H1 (cell line): ENCODE measurements at regions not wholly inside any gene's neighbourhood (a gene's known extent, or its start where the extent isn't known, plus 50 kb on each side); places are given as distances from the start of the nearest gene placed in this dataset.

ENCODE experiments used
- CTCF ChIA-PET: fragments of 300-600 bp; sonication (Branson Sonifier 250); formaldehyde crosslinking; loops from one replicate; lab custom pipeline; 2021; ENCODE audit not compliant: partially characterized antibody; lab: Charles Lee
- POLR2A ChIA-PET: fragments of 300-600 bp; sonication (Branson Sonifier 250); formaldehyde crosslinking; loops from one replicate; lab custom pipeline; 2021; ENCODE audit warnings: inconsistent platforms; ENCODE audit not compliant: partially characterized antibody; lab: Charles Lee
- DNase-seq, 2 experiments: peaks; one replicate each; pipeline versions ENCODE4 v3.0.0 to v3.0.0-alpha.2; 2010 to 2022; ENCODE audit warnings: low spot score in 2 of 2, low read depth in 1 of 2, mixed read lengths in 1 of 2
- FAIRE-seq: peaks from 2 replicates; lab custom pipeline; 2011; peaks lifted over from hg19 to GRCh38; lab: Jason Lieb, UNC
- H2AFZ ChIP-seq: 2 replicates; pipeline ENCODE4 v1.8.1; 2012; ENCODE audit warnings: low read length, inconsistent platforms
- H2AK5ac ChIP-seq: 2 replicates; pipeline ENCODE4 v1.6.1; 2013; ENCODE audit warnings: low read depth, low read length
- H2BK120ac ChIP-seq: replicated peaks from 2 replicates; pipeline ENCODE3; 2013; ENCODE audit warnings: low read depth, low read length, inconsistent platforms
- H2BK12ac ChIP-seq: 2 replicates; pipeline ENCODE4 v1.6.1; 2013; ENCODE audit warnings: low read depth, low read length
- H2BK15ac ChIP-seq: 2 replicates; pipeline ENCODE4 v1.6.1; 2013; ENCODE audit warnings: low read length
- H2BK20ac ChIP-seq: 2 replicates; pipeline ENCODE4 v1.6.1; 2013; ENCODE audit warnings: low read length
- H2BK5ac ChIP-seq: 2 replicates; pipeline ENCODE4 v1.6.1; 2013; ENCODE audit warnings: low read depth, low read length
- H3K14ac ChIP-seq: 2 replicates; pipeline ENCODE4 v1.6.1; 2013; ENCODE audit warnings: inconsistent platforms; ENCODE audit not compliant: insufficient read length
- H3K18ac ChIP-seq: 2 replicates; pipeline ENCODE4 v1.6.1; 2013; ENCODE audit warnings: low read length; ENCODE audit errors: extremely low read depth
- H3K23ac ChIP-seq: 2 replicates; pipeline ENCODE4 v1.6.1; 2013; ENCODE audit warnings: inconsistent platforms; ENCODE audit not compliant: insufficient read length
- H3K23me2 ChIP-seq: 2 replicates; pipeline ENCODE4 v1.6.1; 2013; ENCODE audit warnings: low read depth, low read length
- H3K27ac ChIP-seq: 2 replicates; pipeline ENCODE4 v1.6.1; 2011; ENCODE audit warnings: low read depth, low read length, inconsistent platforms
- H3K27me3 ChIP-seq, 4 experiments: replicated peaks in 1 of 4; 1 replicate in 1 of 4; 2 replicates in 3 of 4; pipeline versions ENCODE4 v1.6.1 to v1.8.1; 2011 to 2013; ENCODE audit warnings: low read length in 3 of 4, mild to moderate bottlenecking in 3 of 4, inconsistent platforms in 2 of 4, mixed read lengths in 2 of 4, moderate library complexity in 1 of 4; ENCODE audit not compliant: control insufficient read depth in 3 of 4, insufficient read depth in 3 of 4; ENCODE audit errors: extremely low read depth in 1 of 4
- H3K36me3 ChIP-seq, 4 experiments: 2 replicates each; pipeline versions ENCODE4 v1.6.1 to v1.8.1; 2011 to 2013; ENCODE audit warnings: mild to moderate bottlenecking in 4 of 4, low read length in 3 of 4, moderate library complexity in 2 of 4, control low read depth in 1 of 4, inconsistent platforms in 1 of 4; ENCODE audit not compliant: insufficient read depth in 4 of 4, control insufficient read depth in 2 of 4
- H3K4ac ChIP-seq: replicated peaks from 2 replicates; pipeline ENCODE3; 2013; ENCODE audit warnings: low read length, low read depth, mixed read lengths, inconsistent platforms; ENCODE audit not compliant: insufficient read length
- H3K4me1 ChIP-seq, 4 experiments: replicated peaks in 1 of 4; 1 replicate in 1 of 4; 2 replicates in 3 of 4; pipeline versions ENCODE4 v1.6.1 to v1.8.1; 2011 to 2013; ENCODE audit warnings: low read length in 3 of 4, inconsistent platforms in 2 of 4, mixed read lengths in 1 of 4; ENCODE audit not compliant: insufficient read depth in 4 of 4, control insufficient read depth in 3 of 4
- H3K4me2 ChIP-seq, 2 experiments: 2 replicates each; pipeline versions ENCODE4 v1.6.1 to v1.8.1; 2011 to 2013; ENCODE audit warnings: low read depth in 2 of 2, low read length in 2 of 2, control low read depth in 1 of 2, inconsistent platforms in 1 of 2, mild to moderate bottlenecking in 1 of 2; ENCODE audit not compliant: insufficient read depth in 1 of 2
- H3K4me3 ChIP-seq, 4 experiments: fragments of 200-600, 300-600 bp in 1 of 4; sonication (generic), shearing (Covaris generic), sonication (Bioruptor Twin) in 1 of 4; 2 replicates each; pipeline versions ENCODE4 v1.5.1 to v1.8.1; 2011 to 2016; ENCODE audit warnings: low read length in 4 of 4, low read depth in 3 of 4, control low read depth in 2 of 4, inconsistent platforms in 2 of 4, mild to moderate bottlenecking in 2 of 4, mixed read lengths in 1 of 4, moderate library complexity in 1 of 4; ENCODE audit not compliant: insufficient read depth in 2 of 4; ENCODE audit errors: extremely low read depth in 1 of 4
- H3K56ac ChIP-seq: replicated peaks from 2 replicates; pipeline ENCODE3; 2013; ENCODE audit warnings: low read depth, mild to moderate bottlenecking, mixed read lengths, low read length, inconsistent platforms; ENCODE audit not compliant: insufficient read length
- H3K79me1 ChIP-seq: 2 replicates; pipeline ENCODE4 v1.6.1; 2013; ENCODE audit warnings: low read depth, low read length, control low read depth
- H3K79me2 ChIP-seq, 2 experiments: 2 replicates each; pipeline versions ENCODE4 v1.6.1 to v1.8.1; 2012 to 2013; ENCODE audit warnings: low read length in 2 of 2, mild to moderate bottlenecking in 2 of 2, inconsistent platforms in 1 of 2; ENCODE audit not compliant: insufficient read depth in 2 of 2, control insufficient read depth in 1 of 2
- H3K9ac ChIP-seq, 4 experiments: replicated peaks in 1 of 4; 1 replicate in 1 of 4; 2 replicates in 3 of 4; pipeline versions ENCODE4 v1.6.1 to v1.8.1; 2011 to 2013; ENCODE audit warnings: low read depth in 3 of 4, low read length in 3 of 4, control low read depth in 2 of 4, mild to moderate bottlenecking in 2 of 4, moderate library complexity in 2 of 4, inconsistent platforms in 1 of 4; ENCODE audit errors: extremely low read depth in 1 of 4
- H3K9me3 ChIP-seq, 2 experiments: 2 replicates each; pipeline versions ENCODE4 v1.6.1 to v1.8.1; 2012 to 2013; ENCODE audit warnings: mild to moderate bottlenecking in 2 of 2, moderate library complexity in 2 of 2, control low read depth in 1 of 2, inconsistent platforms in 1 of 2, low read depth in 1 of 2, low read length in 1 of 2, mixed read lengths in 1 of 2; ENCODE audit not compliant: insufficient read depth in 2 of 2
- H4K20me1 ChIP-seq, 2 experiments: replicated peaks in 1 of 2; 2 replicates each; pipeline versions ENCODE3 to v1.8.1; 2011 to 2013; ENCODE audit warnings: inconsistent platforms in 2 of 2, low read length in 2 of 2, mild to moderate bottlenecking in 1 of 2; ENCODE audit not compliant: insufficient read depth in 2 of 2, control insufficient read depth in 1 of 2
- H4K5ac ChIP-seq: 2 replicates; pipeline ENCODE4 v1.6.1; 2013; ENCODE audit warnings: low read length, low read depth, mixed read lengths, inconsistent platforms; ENCODE audit not compliant: insufficient read length
- H4K8ac ChIP-seq: 2 replicates; pipeline ENCODE4 v1.8.0; 2013; ENCODE audit warnings: mild to moderate bottlenecking, moderate library complexity, low read length, inconsistent platforms; ENCODE audit not compliant: insufficient read depth; ENCODE audit errors: extremely low read depth
- H4K91ac ChIP-seq: replicated peaks from 2 replicates; pipeline ENCODE3; 2013; ENCODE audit warnings: low read length, mixed read lengths, inconsistent platforms; ENCODE audit not compliant: insufficient read length
- CEBPB ChIP-seq: IDR thresholded peaks from 2 replicates; pipeline ENCODE4 v1.6.1; 2012; ENCODE audit warnings: low read depth, low read length
- HDAC2 ChIP-seq, 2 experiments: fragments of 300-600 bp in 1 of 2; sonication (generic) in 1 of 2; IDR thresholded peaks; 2 replicates each; pipeline ENCODE4 v1.6.1; 2011 to 2012; ENCODE audit warnings: low read depth in 2 of 2, low read length in 2 of 2, mild to moderate bottlenecking in 2 of 2, moderate library complexity in 2 of 2, borderline replicate concordance in 1 of 2, inconsistent platforms in 1 of 2
- PHF8 ChIP-seq: fragments of 200-600 bp; sonication (generic); conservative IDR thresholded peaks from 2 replicates; pipeline ENCODE4 v1.7.1; 2012; ENCODE audit warnings: low read depth, mild to moderate bottlenecking, inconsistent platforms, low read length, moderate library complexity
- SIRT6 ChIP-seq: IDR thresholded peaks from one replicate; pipeline ENCODE4 v1.7.1; 2012; ENCODE audit warnings: low read length, inconsistent platforms
- SIX5 ChIP-seq: IDR thresholded peaks from 2 replicates; pipeline ENCODE4 v1.6.1; 2011; ENCODE audit warnings: mild to moderate bottlenecking, low read depth, low read length
- TEAD4 ChIP-seq: IDR thresholded peaks from 2 replicates; pipeline ENCODE4 v1.6.1; 2012; ENCODE audit warnings: low read depth, low read length, inconsistent platforms, mixed read lengths
- WGBS, 2 experiments: shearing (Covaris generic) in 1 of 2; methylation state at CpG; one replicate each; pipeline versions ENCODE4 v1.1.6 to v1.1.7; 2013 to 2015; ENCODE audit warnings: low lambda C conversion rate in 2 of 2, mixed read lengths in 2 of 2, inconsistent platforms in 1 of 2, low coverage in 1 of 2, missing lambda C conversion rate in 1 of 2; ENCODE audit not compliant: insufficient replicate concordance in 2 of 2, insufficient coverage in 1 of 2, insufficient read length in 1 of 2; ENCODE audit errors: extremely low coverage in 1 of 2, missing lambda C conversion rate in 1 of 2; 5-methylcytosine and 5-hydroxymethylcytosine counted together

DNA sequence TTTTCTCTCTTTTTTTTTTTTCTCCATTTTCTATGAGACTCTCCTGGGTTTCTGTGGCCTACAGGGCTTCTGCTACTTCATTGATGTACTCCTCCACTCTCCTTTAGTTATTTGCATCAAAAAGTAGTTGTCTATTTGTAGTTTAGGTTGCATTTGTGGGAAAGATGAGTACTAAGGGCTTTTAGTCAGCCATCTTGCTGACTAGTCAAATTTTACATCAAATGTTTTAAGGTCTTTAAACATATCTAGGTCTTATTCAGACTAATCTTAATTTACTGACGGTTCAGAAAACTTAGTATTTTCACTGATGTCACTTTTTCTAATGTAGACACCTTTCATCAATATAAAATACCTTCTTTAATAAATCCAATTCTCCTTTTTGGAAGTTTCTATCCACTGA lies 871.0 kb downstream of the PLOD2 start:
- FAIRE-seq: no peak
- H3K14ac ChIP-seq: no peak overlapping the region
- WGBS, 2 experiments: 88% methylated on average over 1 of the region's 1 CpG; no CpG with 5 or more reads in 1 of the 2 experiments

More for the DNA sequence above, 871.0 kb downstream of the PLOD2 start:
- CTCF ChIA-PET: interaction anchor here (1.2 kb wide), 1 partner anchor 25 kb away, joined by 4 read pairs; no protein-coding TSS in a partner anchor
- Histone ChIP-seq H3K23ac (no peak overlapping the region), H2BK15ac (no peak overlapping the region), H2AK5ac (no peak overlapping the region), H2AFZ (no peak overlapping the region), H3K4me2 (no peak overlapping the region), H3K27ac (no peak overlapping the region), H4K91ac (no peak overlapping the region), H2BK20ac (no peak overlapping the region), H3K4me3 (no peak overlapping the region), H3K4me1 (no peaks in the 10 kb centered on the region), H3K79me2 (no peaks in the 10 kb centered on the region), H3K27me3 (no peaks in the 10 kb centered on the region), H3K23me2 (no peaks in the 10 kb centered on the region), H2BK12ac (no peak overlapping the region), H3K18ac (no peak overlapping the region), H4K5ac (no peak overlapping the region), H2BK5ac (no peak overlapping the region), H3K56ac (no peak overlapping the region), H3K9ac (no peak overlapping the region), H3K36me3 (no peaks in the 10 kb centered on the region), H3K4ac (no peak overlapping the region), H4K20me1 (no peaks in the 10 kb centered on the region), H3K79me1 (no peaks in the 10 kb centered on the region), H2BK120ac (no peak overlapping the region), H3K9me3 (no peaks in the 10 kb centered on the region), H4K8ac (no peak overlapping the region)
- POLR2A ChIA-PET: no interaction called here
- no peak for DNase-seq
- TF ChIP-seq PHF8: no peak
- TF ChIP-seq SIRT6: no peak
- no peak for TF ChIP-seq SIX5
- TF ChIP-seq HDAC2 (IDR thresholded peaks at IDR 0.05; ENCODE audit: borderline replicate concordance in 1 of 2, low read depth in 2 of 2, low read length in 2 of 2): no peak
- no peak for TF ChIP-seq TEAD4
- no peak for TF ChIP-seq CEBPB
